GM23338 (cell line): ENCODE measurements at regions not wholly inside any gene's neighbourhood (a gene's known extent, or its start where the extent isn't known, plus 50 kb on each side); places are given as distances from the start of the nearest gene placed in this dataset.

Experiments used
- ATAC-seq: fragments of 200-7000 bp; cut with Tn5 transposase; 3 replicates; pipeline ENCODE4 v1.9.1; 2020
- DNase-seq: peaks from one replicate; pipeline ENCODE4 v3.0.0-alpha.2; 2015; ENCODE audit warnings: low spot score
- H2AFZ ChIP-seq: fragments of 200-600 bp; sonication (generic); 2 replicates; pipeline ENCODE4 v1.8.0; 2016; ENCODE audit warnings: antibody characterized with exemption, mild to moderate bottlenecking, moderate library complexity
- H3F3A ChIP-seq: fragments of 200-600 bp; sonication (generic); replicated peaks from 2 replicates; pipeline ENCODE4 v1.8.0; 2017; ENCODE audit warnings: antibody characterized with exemption, mixed run types, low read depth
- H3K27ac ChIP-seq: fragments of 200-600 bp; sonication (generic); 2 replicates; pipeline ENCODE4 v1.6.1; 2016; ENCODE audit warnings: low read depth
- H3K27me3 ChIP-seq: fragments of 200-600 bp; sonication (generic); 2 replicates; pipeline ENCODE4 v1.8.0; 2016; ENCODE audit warnings: mild to moderate bottlenecking, mixed run types, moderate library complexity; ENCODE audit not compliant: insufficient read depth
- H3K36me3 ChIP-seq: fragments of 200-600 bp; sonication (generic); 2 replicates; pipeline ENCODE4 v1.8.0; 2016; ENCODE audit warnings: mild to moderate bottlenecking; ENCODE audit not compliant: insufficient read depth
- H3K4me1 ChIP-seq: fragments of 200-600 bp; sonication (generic); 2 replicates; pipeline ENCODE4 v1.8.0; 2016; ENCODE audit warnings: mild to moderate bottlenecking, moderate library complexity; ENCODE audit not compliant: insufficient read depth
- H3K4me2 ChIP-seq: fragments of 200-600 bp; sonication (generic); 2 replicates; pipeline ENCODE4 v1.7.1; 2017; ENCODE audit warnings: mixed run types
- H3K4me3 ChIP-seq: fragments of 200-600 bp; sonication (generic); 2 replicates; pipeline ENCODE4 v1.6.1; 2016; ENCODE audit warnings: mixed run types
- H3K79me2 ChIP-seq: fragments of 200-600 bp; sonication (generic); replicated peaks from 2 replicates; pipeline ENCODE4 v1.8.0; 2017; ENCODE audit warnings: mild to moderate bottlenecking; ENCODE audit not compliant: insufficient read depth
- H3K9me2 ChIP-seq: fragments of 200-600 bp; sonication (generic); 2 replicates; pipeline ENCODE4 v1.8.0; 2017; ENCODE audit not compliant: insufficient read depth
- H4K20me1 ChIP-seq: fragments of 200-600 bp; sonication (generic); replicated peaks from 2 replicates; pipeline ENCODE4 v1.8.0; 2017; ENCODE audit warnings: mild to moderate bottlenecking; ENCODE audit not compliant: insufficient read depth
- H3K27ac Mint-ChIP-seq: 2 replicates; pipeline ENCODE4 v1.8.0; 2020; ENCODE audit warnings: inconsistent platforms, mild to moderate bottlenecking, moderate library complexity, mixed read lengths
- H3K27me3 Mint-ChIP-seq: 3 replicates; pipeline ENCODE4 v1.8.0; 2022; ENCODE audit warnings: low read depth, mild to moderate bottlenecking, moderate library complexity, mixed read lengths, inconsistent platforms; ENCODE audit not compliant: insufficient read depth, poor library complexity
- H3K36me3 Mint-ChIP-seq: 3 replicates; pipeline ENCODE4 v1.8.0; 2021; ENCODE audit warnings: low read depth, mild to moderate bottlenecking, inconsistent platforms, moderate library complexity, mixed read lengths
- H3K4me1 Mint-ChIP-seq: 3 replicates; pipeline ENCODE4 v1.8.0; 2020; ENCODE audit warnings: mild to moderate bottlenecking, inconsistent platforms, mixed read lengths
- H3K4me3 Mint-ChIP-seq: 3 replicates; pipeline ENCODE4 v1.8.0; 2021; ENCODE audit warnings: moderate library complexity, mild to moderate bottlenecking, inconsistent platforms, mixed read lengths
- H3K9me3 Mint-ChIP-seq: 3 replicates; pipeline ENCODE4 v1.8.0; 2020; ENCODE audit warnings: moderate library complexity, mild to moderate bottlenecking, inconsistent platforms, mixed read lengths
- CREB1 ChIP-seq: fragments of 250-450 bp; sonication (Bioruptor Pico); IDR thresholded peaks from 2 replicates; pipeline ENCODE4 v1.5.0; 2020; ENCODE audit warnings: low read depth, mild to moderate bottlenecking, moderate library complexity
- CTCF ChIP-seq, 2 experiments: fragments of 200-600 bp in 1 of 2; sonication (generic) in 1 of 2; conservative IDR thresholded peaks; 2 replicates each; pipeline versions ENCODE4 v1.5.1 to v1.6.1; 2016 to 2017; ENCODE audit warnings: antibody characterized with exemption in 2 of 2, low read depth in 2 of 2, mild to moderate bottlenecking in 2 of 2, moderate library complexity in 1 of 2
- ETS1 ChIP-seq: IDR thresholded peaks from 2 replicates; pipeline ENCODE4 v1.6.1; 2016; ENCODE audit warnings: antibody characterized with exemption
- EZH2 ChIP-seq: fragments of 200-600 bp; sonication (generic); IDR thresholded peaks from one replicate; pipeline ENCODE4 v1.8.0; 2017; ENCODE audit warnings: antibody characterized with exemption, mild to moderate bottlenecking, low read depth; ENCODE audit not compliant: unreplicated experiment
- EZH2phosphoT487 ChIP-seq: fragments of 200-600 bp; sonication (generic); IDR thresholded peaks from one replicate; pipeline ENCODE4 v1.8.1; 2018; ENCODE audit warnings: antibody characterized with exemption; ENCODE audit not compliant: unreplicated experiment
- JUNB ChIP-seq: IDR thresholded peaks from one replicate; pipeline ENCODE4 v1.6.1; 2016; ENCODE audit warnings: antibody characterized with exemption; ENCODE audit not compliant: unreplicated experiment
- NANOG ChIP-seq: IDR thresholded peaks from 2 replicates; pipeline ENCODE4 v1.6.1; 2016; ENCODE audit warnings: antibody characterized with exemption, borderline replicate concordance
- POLR2AphosphoS5 ChIP-seq: IDR thresholded peaks from 2 replicates; pipeline ENCODE4 v1.6.1; 2016; ENCODE audit warnings: antibody characterized with exemption, low read depth
- REST ChIP-seq: IDR thresholded peaks from one replicate; pipeline ENCODE4 v1.6.1; 2018; ENCODE audit warnings: antibody characterized with exemption; ENCODE audit not compliant: unreplicated experiment
- STAT1 ChIP-seq: IDR thresholded peaks from one replicate; pipeline ENCODE4 v1.6.1; 2016; ENCODE audit warnings: antibody characterized with exemption; ENCODE audit not compliant: unreplicated experiment
- ZNF114 ChIP-seq: fragments of 250-450 bp; sonication (Bioruptor Pico); IDR thresholded peaks from 2 replicates; pipeline ENCODE4 v1.5.0; 2020; ENCODE audit warnings: mild to moderate bottlenecking, moderate library complexity
- ZNF331 ChIP-seq: fragments of 250-450 bp; sonication (Bioruptor Pico); IDR thresholded peaks from 2 replicates; pipeline ENCODE4 v1.5.0; 2020; ENCODE audit warnings: low read depth, mild to moderate bottlenecking, moderate library complexity

GRCh38 chr3:66785191-66785909 is 212.8 kb upstream of the KBTBD8 start:
- H3K4me1 Mint-ChIP-seq = peaks cover 11% of the 10 kb centered on the region
- Histone ChIP-seq H3F3A (no peaks in the 10 kb centered on the region), H3K4me3 (no peak overlapping the region), H2AFZ (no peak overlapping the region), H4K20me1 (no peaks in the 10 kb centered on the region), H3K4me1 (0 out of 2 replicates have a peak, but pooled peaks cover 3% of the 10 kb centered on the region), H3K27me3 (no peaks in the 10 kb centered on the region), H3K4me2 (no peak overlapping the region), H3K9me2 (peaks cover 16% of the 10 kb centered on the region; the same call in 1 of the 2 replicates), H3K27ac (no peak overlapping the region), H3K36me3 (no peaks in the 10 kb centered on the region), H3K79me2 (no peaks in the 10 kb centered on the region)
- no peak overlapping the region for H3K27ac Mint-ChIP-seq
- H3K9me3 Mint-ChIP-seq = peaks cover 8% of the 10 kb centered on the region; the same call in 1 of the 3 replicates
- no peak overlapping the region for H3K4me3 Mint-ChIP-seq
- ATAC-seq = no peak
- peaks cover 3% of the 10 kb centered on the region for H3K27me3 Mint-ChIP-seq
- TF ChIP-seq EZH2 (no peak), STAT1 (no peak), NANOG (no peak), POLR2AphosphoS5 (no peak), ZNF331 (no peak), EZH2phosphoT487 (no peak), CREB1 (no peak), ZNF114 (CRISPR knock-in tag) (no peak), JUNB (no peak), CTCF (conservative IDR thresholded peaks at IDR 0.05; ENCODE audit: low read depth in 2 of 2) (no peak)
- no peak for DNase-seq
- peaks cover 3% of the 10 kb centered on the region; the same call in 1 of the 3 replicates for H3K36me3 Mint-ChIP-seq

GRCh38 chr3:66789580-66790237 is 208.4 kb upstream of the KBTBD8 start:
- Histone ChIP-seq H3K27ac (no peak overlapping the region), H3K9me2 (peaks cover 19% of the 10 kb centered on the region; the same call in 1 of the 2 replicates), H3K36me3 (no peaks in the 10 kb centered on the region), H3K4me2 (no peak overlapping the region), H3K4me3 (no peak overlapping the region), H3K4me1 (0 out of 2 replicates have a peak, but pooled peaks cover 3% of the 10 kb centered on the region), H3K79me2 (no peaks in the 10 kb centered on the region), H2AFZ (peak overlapping the region; percentile 56; the same call in 1 of the 2 replicates), H3K27me3 (no peaks in the 10 kb centered on the region), H4K20me1 (no peaks in the 10 kb centered on the region), H3F3A (no peaks in the 10 kb centered on the region)
- DNase-seq (no peak), ATAC-seq (no peak)
- peaks cover 12% of the 10 kb centered on the region for H3K27me3 Mint-ChIP-seq
- H3K4me3 Mint-ChIP-seq = no peak overlapping the region
- peaks cover 14% of the 10 kb centered on the region for H3K4me1 Mint-ChIP-seq
- H3K36me3 Mint-ChIP-seq = no peaks in the 10 kb centered on the region
- H3K9me3 Mint-ChIP-seq = no peaks in the 10 kb centered on the region
- no peak overlapping the region for H3K27ac Mint-ChIP-seq
- TF ChIP-seq REST (no peak), POLR2AphosphoS5 (no peak), EZH2phosphoT487 (no peak), ZNF331 (no peak), ETS1 (no peak), CTCF (conservative IDR thresholded peaks at IDR 0.05; ENCODE audit: low read depth in 2 of 2) (no peak), EZH2 (no peak), STAT1 (no peak), NANOG (no peak), ZNF114 (CRISPR knock-in tag) (no peak)
